HG02981 (cell line): ENCODE measurements at regions not wholly inside any gene's neighbourhood (a gene's known extent, or its start where the extent isn't known, plus 50 kb on each side); places are given as distances from the start of the nearest gene placed in this dataset.

ENCODE experiments used
- ATAC-seq: cut with Tn5 transposase; IDR thresholded peaks from one replicate; pipeline ENCODE4 v1.9.1; 2021; ENCODE audit warnings: mild to moderate bottlenecking, moderate library complexity; ENCODE audit not compliant: unreplicated experiment

DNA sequence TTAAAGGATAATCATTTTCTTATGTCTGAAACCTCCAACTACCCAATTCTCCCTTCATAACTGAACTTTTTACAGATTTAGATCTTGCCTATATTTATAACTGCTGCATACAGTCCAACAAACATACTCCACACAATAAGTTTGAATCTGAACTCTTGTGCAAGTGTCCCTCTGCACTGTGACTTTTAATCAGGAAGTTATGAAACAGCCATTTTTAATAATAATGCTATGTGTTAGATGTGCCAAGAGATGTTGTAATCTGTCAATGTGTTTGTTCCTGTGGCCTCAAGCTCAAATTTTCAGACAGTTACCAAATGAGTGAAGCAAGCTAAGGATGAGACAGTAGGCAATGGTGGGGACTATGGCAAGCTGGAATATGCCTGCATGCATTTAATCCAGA is 57.6 kb upstream of the MTAP start:
- ATAC-seq, result no peak

DNA sequence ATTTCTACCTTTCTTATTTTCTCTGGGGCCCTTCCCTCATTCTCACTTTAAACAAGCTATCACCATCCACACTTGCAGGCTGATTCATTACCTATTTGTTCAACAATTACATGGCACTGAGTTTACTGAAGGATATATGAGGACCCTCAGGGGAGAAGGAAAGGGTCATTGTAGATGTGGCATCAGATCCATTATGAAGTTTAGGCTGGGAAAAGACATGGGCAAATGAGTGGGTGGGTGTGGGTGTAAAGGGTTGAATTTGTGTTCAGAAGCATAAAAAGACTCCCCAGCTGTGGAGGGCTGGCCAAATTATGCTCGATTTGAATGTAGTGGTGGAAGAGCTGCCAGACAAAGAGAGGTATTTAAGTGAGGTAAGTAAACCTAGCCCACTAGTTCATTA is 55.9 kb upstream of the MTAP start:
- ATAC-seq, result no peak

DNA sequence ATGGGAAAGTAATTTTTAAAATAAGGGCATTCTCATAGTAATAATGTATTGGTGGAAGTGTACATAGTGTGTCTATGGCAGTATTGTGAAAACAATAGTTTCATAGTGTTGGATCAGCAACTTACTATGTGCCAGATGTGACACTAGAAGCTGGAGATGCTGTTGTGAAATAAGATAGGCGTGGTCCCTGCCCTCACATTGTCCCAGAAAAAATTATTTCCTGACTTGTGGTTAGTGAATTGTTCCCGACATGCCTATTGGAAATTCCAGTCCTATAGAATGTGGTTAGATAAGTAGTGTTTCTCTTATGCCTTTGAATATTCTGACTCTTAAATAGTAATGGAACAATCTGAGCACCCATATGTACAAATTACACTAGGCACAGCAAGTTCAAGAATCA is 55.3 kb upstream of the MTAP start:
- ATAC-seq, result no peak

DNA sequence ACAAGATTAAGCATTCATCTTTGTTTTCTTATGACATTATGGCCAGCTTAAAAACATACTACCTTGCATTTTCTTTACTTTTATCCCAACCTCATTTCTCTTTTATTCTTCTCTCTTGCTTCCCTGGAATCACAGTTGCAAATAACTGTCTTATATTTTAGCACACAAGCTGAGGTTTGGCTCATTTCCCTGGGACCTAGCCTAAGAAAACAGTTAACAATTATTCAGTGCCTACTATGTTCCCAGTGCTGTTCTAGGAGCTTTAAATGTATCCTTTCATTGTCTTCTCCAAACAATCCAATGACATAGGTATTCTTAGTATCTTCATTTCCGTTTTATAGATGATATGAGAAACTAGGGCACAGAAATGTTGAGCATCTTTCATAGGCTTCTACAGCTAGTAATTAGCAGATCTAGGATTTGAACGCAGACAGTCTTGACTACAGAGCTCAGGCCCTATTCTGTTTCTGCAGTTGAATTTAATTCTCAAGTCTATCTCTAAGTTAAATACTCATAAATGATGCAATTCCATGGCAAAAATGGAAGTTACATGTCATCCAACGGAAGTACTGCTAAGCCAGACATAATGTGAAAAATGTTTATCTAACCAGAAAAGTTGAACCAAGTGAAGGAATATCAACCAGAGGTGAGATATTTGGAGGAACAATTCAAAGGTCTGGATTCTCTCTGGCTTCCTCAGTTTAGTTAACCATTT is 52.3 kb upstream of the MTAP start:
- ATAC-seq, result no peak

DNA sequence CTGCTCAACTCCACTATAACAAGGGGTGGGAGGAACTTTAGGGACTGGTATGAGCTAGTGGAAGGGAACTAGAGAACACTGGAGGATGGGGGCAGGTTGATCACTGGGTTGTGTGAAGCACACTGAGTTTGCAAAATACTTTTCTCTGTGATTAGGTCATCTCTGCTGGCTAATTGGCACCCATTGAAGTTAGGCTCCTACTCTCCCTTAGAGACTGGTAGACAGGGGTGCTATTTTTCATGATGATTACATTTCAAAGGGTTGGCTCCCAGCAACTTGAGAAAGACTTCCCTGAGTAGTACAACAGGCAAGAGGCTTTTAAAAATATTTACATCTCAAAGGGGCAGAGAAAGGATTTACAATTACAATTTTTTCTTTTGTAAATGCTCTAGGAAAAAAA is 50.4 kb upstream of the MTAP start:
- ATAC-seq, result no peak
